IMR-90 (cell line): ENCODE measurements at regions not wholly inside any gene's neighbourhood (a gene's known extent, or its start where the extent isn't known, plus 50 kb on each side); places are given as distances from the start of the nearest gene placed in this dataset.

Experiments used
- ATAC-seq: fragments of 200-7000 bp; cut with Tn5 transposase; 2 replicates; pipeline ENCODE4 v1.9.1; 2020; ENCODE audit warnings: low read depth, mild to moderate bottlenecking, moderate library complexity
- BruUV-seq: library from RNA; stranded (reverse); fragments of 400-500 nt; replicated peaks from 2 replicates; lab custom pipeline; 2021; lab: Mats Ljungman, UMichigan
- CTCF ChIA-PET: fragments of 300-600 bp; formaldehyde crosslinking; extraction: SDS; loops from one replicate; lab custom pipeline; 2021; ENCODE audit warnings: antibody characterized with exemption; lab: Yijun Ruan, JAX
- POLR2A ChIA-PET: fragments of 300-600 bp; sonication (Branson Sonifier 250); formaldehyde crosslinking; loops from one replicate; lab custom pipeline; 2022; ENCODE audit warnings: antibody characterized with exemption; ENCODE audit not compliant: unreplicated experiment; lab: Charles Lee
- DNase-seq: peaks from one replicate; pipeline ENCODE4 v3.0.0; 2013
- H2AFZ ChIP-seq: replicated peaks from 2 replicates; pipeline ENCODE3; 2013; ENCODE audit warnings: low read length, mild to moderate bottlenecking; ENCODE audit not compliant: poor library complexity
- H2AK5ac ChIP-seq: 2 replicates; pipeline ENCODE4 v1.6.1; 2013; ENCODE audit warnings: low read depth, low read length, inconsistent platforms
- H2AK9ac ChIP-seq: replicated peaks from 2 replicates; pipeline ENCODE3; 2013; ENCODE audit warnings: mild to moderate bottlenecking, low read depth, low read length, moderate library complexity; ENCODE audit not compliant: poor library complexity
- H2BK120ac ChIP-seq: 2 replicates; pipeline ENCODE4 v1.6.1; 2013; ENCODE audit warnings: low read depth, low read length, inconsistent platforms
- H2BK15ac ChIP-seq: 3 replicates; pipeline ENCODE4 v1.6.1; 2013; ENCODE audit warnings: low read depth, low read length, inconsistent platforms
- H2BK20ac ChIP-seq: 2 replicates; pipeline ENCODE4 v1.6.1; 2013; ENCODE audit warnings: low read depth, mild to moderate bottlenecking, inconsistent platforms, low read length, moderate library complexity
- H2BK5ac ChIP-seq: 2 replicates; pipeline ENCODE4 v1.6.1; 2013; ENCODE audit warnings: mild to moderate bottlenecking, low read depth, low read length, inconsistent platforms; ENCODE audit not compliant: poor library complexity, severe bottlenecking
- H3K14ac ChIP-seq: replicated peaks from 2 replicates; pipeline ENCODE4 v1.6.1; 2013; ENCODE audit warnings: low read depth, low read length, inconsistent platforms
- H3K18ac ChIP-seq: 2 replicates; pipeline ENCODE4 v1.6.1; 2013; ENCODE audit warnings: low read depth, low read length, control low read depth
- H3K23ac ChIP-seq: 2 replicates; pipeline ENCODE4 v1.6.1; 2013; ENCODE audit warnings: low read depth, low read length, inconsistent platforms
- H3K27ac ChIP-seq: 2 replicates; pipeline ENCODE4 v1.5.1; 2013; ENCODE audit warnings: mild to moderate bottlenecking, control low read depth, low read length; ENCODE audit not compliant: insufficient read depth
- H3K27me3 ChIP-seq: 2 replicates; pipeline ENCODE4 v1.6.1; 2013; ENCODE audit warnings: low read length; ENCODE audit not compliant: control insufficient read depth, insufficient read depth
- H3K36me3 ChIP-seq: 2 replicates; pipeline ENCODE4 v1.6.1; 2013; ENCODE audit warnings: low read length, mixed read lengths; ENCODE audit not compliant: control insufficient read depth, insufficient read depth
- H3K4ac ChIP-seq: 2 replicates; pipeline ENCODE4 v1.6.1; 2013; ENCODE audit warnings: low read depth, low read length, inconsistent platforms
- H3K4me1 ChIP-seq: 2 replicates; pipeline ENCODE4 v1.6.1; 2013; ENCODE audit warnings: low read length, mixed read lengths; ENCODE audit not compliant: control insufficient read depth, insufficient read depth
- H3K4me2 ChIP-seq: 2 replicates; pipeline ENCODE4 v1.6.1; 2013; ENCODE audit warnings: low read depth, mild to moderate bottlenecking, control low read depth, low read length, moderate library complexity
- H3K4me3 ChIP-seq: 2 replicates; pipeline ENCODE4 v1.5.1; 2013; ENCODE audit warnings: low read depth, mild to moderate bottlenecking, control low read depth, low read length, moderate library complexity; ENCODE audit not compliant: insufficient read depth
- H3K56ac ChIP-seq: 2 replicates; pipeline ENCODE4 v1.6.1; 2013; ENCODE audit warnings: low read length, inconsistent platforms; ENCODE audit not compliant: insufficient read depth; ENCODE audit errors: extremely low read depth
- H3K79me1 ChIP-seq, 2 experiments: 2 replicates each; pipeline ENCODE4 v1.6.1; 2013; ENCODE audit warnings: low read length in 2 of 2, inconsistent platforms in 1 of 2, low read depth in 1 of 2
- H3K9ac ChIP-seq: 2 replicates; pipeline ENCODE4 v1.6.1; 2013; ENCODE audit warnings: low read depth, low read length, control low read depth
- H3K9me1 ChIP-seq: 2 replicates; pipeline ENCODE4 v1.6.1; 2013; ENCODE audit warnings: low read length, inconsistent platforms; ENCODE audit not compliant: insufficient read depth
- H3K9me3 ChIP-seq: 2 replicates; pipeline ENCODE4 v1.6.1; 2013; ENCODE audit warnings: low read length; ENCODE audit not compliant: control insufficient read depth, insufficient read depth
- H4K20me1 ChIP-seq: 2 replicates; pipeline ENCODE4 v1.6.1; 2013; ENCODE audit warnings: low read length, inconsistent platforms; ENCODE audit not compliant: insufficient read depth
- H4K5ac ChIP-seq: 2 replicates; pipeline ENCODE4 v1.6.1; 2013; ENCODE audit warnings: mild to moderate bottlenecking, low read depth, low read length, control low read depth
- H4K8ac ChIP-seq, 2 experiments: 2 replicates each; pipeline ENCODE4 v1.6.1; 2013; ENCODE audit warnings: low read depth in 2 of 2, low read length in 2 of 2, control low read depth in 1 of 2, inconsistent platforms in 1 of 2
- H4K91ac ChIP-seq: 2 replicates; pipeline ENCODE4 v1.6.1; 2013; ENCODE audit warnings: low read depth, low read length, inconsistent platforms; ENCODE audit not compliant: insufficient read depth
- BHLHE40 ChIP-seq: fragments of 150-350 bp; IDR thresholded peaks from 2 replicates; pipeline ENCODE4 v1.6.1; 2016; ENCODE audit warnings: mild to moderate bottlenecking, low read depth, low read length
- CEBPB ChIP-seq: IDR thresholded peaks from 2 replicates; pipeline ENCODE4 v1.6.1; 2012; ENCODE audit warnings: low read depth, low read length, improper control_type of control experiment
- CHD1 ChIP-seq: IDR thresholded peaks from 2 replicates; pipeline ENCODE4 v1.6.1; 2012; ENCODE audit warnings: low read depth, low read length, improper control_type of control experiment
- ELK1 ChIP-seq: fragments of 150-350 bp; IDR thresholded peaks from 2 replicates; pipeline ENCODE4 v1.6.1; 2016; ENCODE audit warnings: low read depth, mild to moderate bottlenecking, low read length, moderate library complexity, borderline replicate concordance
- FOS ChIP-seq: fragments of 150-350 bp; IDR thresholded peaks from 2 replicates; pipeline ENCODE4 v1.6.1; 2016; ENCODE audit warnings: low read depth, low read length
- MAFK ChIP-seq: IDR thresholded peaks from 2 replicates; pipeline ENCODE4 v1.6.1; 2012; ENCODE audit warnings: low read depth, low read length, improper control_type of control experiment
- MAZ ChIP-seq: IDR thresholded peaks from 2 replicates; pipeline ENCODE4 v1.6.1; 2012; ENCODE audit warnings: low read depth, mild to moderate bottlenecking, low read length, improper control_type of control experiment, moderate library complexity, borderline replicate concordance
- MXI1 ChIP-seq: IDR thresholded peaks from 2 replicates; pipeline ENCODE4 v1.6.1; 2012; ENCODE audit warnings: low read depth, mild to moderate bottlenecking, low read length, moderate library complexity, borderline replicate concordance
- NFE2L2 ChIP-seq: fragments of 150-350 bp; IDR thresholded peaks from 2 replicates; pipeline ENCODE4 v1.6.1; 2016; ENCODE audit warnings: low read depth, mild to moderate bottlenecking, low read length
- RAD21 ChIP-seq: IDR thresholded peaks from 2 replicates; pipeline ENCODE4 v1.6.1; 2012; ENCODE audit warnings: low read length, improper control_type of control experiment
- RCOR1 ChIP-seq: IDR thresholded peaks from 2 replicates; pipeline ENCODE4 v1.6.1; 2012; ENCODE audit warnings: mild to moderate bottlenecking, low read length, improper control_type of control experiment; ENCODE audit not compliant: insufficient replicate concordance
- RFX5 ChIP-seq: IDR thresholded peaks from 2 replicates; pipeline ENCODE4 v1.8.0; 2012; ENCODE audit warnings: low read depth, mild to moderate bottlenecking, low read length, moderate library complexity
- SMC3 ChIP-seq: fragments of 150-350 bp; IDR thresholded peaks from 2 replicates; pipeline ENCODE4 v1.6.1; 2016; ENCODE audit warnings: low read depth, mild to moderate bottlenecking, antibody characterized with exemption, low read length, moderate library complexity
- USF2 ChIP-seq: fragments of 150-350 bp; IDR thresholded peaks from 2 replicates; pipeline ENCODE4 v1.6.1; 2017; ENCODE audit warnings: mild to moderate bottlenecking, antibody characterized with exemption, low read length, low read depth
- WGBS, 2 experiments: methylation state at CpG; one replicate each; pipeline versions ENCODE4 v1.1.5 to v1.1.7; 2013; ENCODE audit warnings: missing lambda C conversion rate in 2 of 2; ENCODE audit not compliant: insufficient read length in 1 of 2; ENCODE audit errors: extremely low coverage in 2 of 2; 5-methylcytosine and 5-hydroxymethylcytosine counted together
- dilution Hi-C: fragments of 300-500 bp; cut with HindIII; formaldehyde crosslinking; loops from one replicate; pipeline ENCODE4 v1.14.3; 2018; ENCODE audit warnings: low sequenced_read_pairs; ENCODE audit not compliant: unreplicated experiment
- in situ Hi-C: fragments of 300-500 bp; cut with MboI; formaldehyde crosslinking; loops from 3 replicates; pipeline ENCODE4 v1.14.3; 2019; ENCODE audit warnings: low sequenced_read_pairs, inconsistent platforms, mixed read lengths
- intact Hi-C: fragments of 100-400 bp; cut with micrococcal nuclease; formaldehyde crosslinking; loops from 2 replicates; pipeline ENCODE4 v1.10.0; 2022
- TF ChIP-seq, protein P1 (sequence below): conservative IDR thresholded peaks from 2 replicates; pipeline ENCODE4 v1.5.1; 2012; ENCODE audit warnings: mild to moderate bottlenecking, low read depth, low read length, improper control_type of control experiment

GRCh38 chr13:48838193-48838973 lies 137.3 kb upstream of the FNDC3A start:
- H3K36me3 ChIP-seq = no peaks in the 10 kb centered on the region
- H3K4me3 ChIP-seq = no peak overlapping the region
- H3K4me2 ChIP-seq = peak overlapping the region; percentile 36; the same call in 1 of the 2 replicates
- H4K5ac ChIP-seq = no peak overlapping the region
- H3K27me3 ChIP-seq = no peaks in the 10 kb centered on the region
- intact Hi-C loops (no loop called here), dilution Hi-C loops (no loop called here), in situ Hi-C loops (no loop called here)
- H2AFZ ChIP-seq = no peak overlapping the region
- no peak overlapping the region for H4K91ac ChIP-seq
- H3K4ac ChIP-seq = no peak overlapping the region
- no peaks in the 10 kb centered on the region for H3K9me1 ChIP-seq
- H3K56ac ChIP-seq = no peak overlapping the region
- peak overlapping the region; percentile 61 for H2BK5ac ChIP-seq
- POLR2A ChIA-PET = no interaction called here
- BruUV-seq = no TSS peak
- WGBS, 2 experiments = no CpG with 5 or more reads among the region's 5 CpGs
- ATAC-seq = peak; percentile 95
- CTCF ChIA-PET = no interaction called here
- no peaks in the 10 kb centered on the region for H3K9me3 ChIP-seq
- H3K27ac ChIP-seq = no peak overlapping the region
- H3K14ac ChIP-seq = no peak overlapping the region
- no peak overlapping the region for H3K9ac ChIP-seq
- no peak overlapping the region for H2AK5ac ChIP-seq
- peak; percentile 82 for DNase-seq
- H4K8ac ChIP-seq = 0 out of 4 replicates have a peak overlapping the region, but pooled peaks of 1 of the 2 experiments have one; percentile 44
- H3K23ac ChIP-seq = no peak overlapping the region
- H3K4me1 ChIP-seq = no peaks in the 10 kb centered on the region; the same call in 1 of the 2 replicates
- no peak overlapping the region for H2AK9ac ChIP-seq
- H2BK20ac ChIP-seq = peak overlapping the region; percentile 23
- peak overlapping the region; percentile 17; the same call in 1 of the 3 replicates for H2BK15ac ChIP-seq
- peak overlapping the region; percentile 47; the same call in 1 of the 2 replicates for H2BK120ac ChIP-seq
- H3K79me1 ChIP-seq = no peaks in the 10 kb centered on the region
- no peaks in the 10 kb centered on the region for H4K20me1 ChIP-seq
- peak overlapping the region; percentile 12; the same call in 1 of the 2 replicates for H3K18ac ChIP-seq
- TF ChIP-seq RCOR1 (no peak), RFX5 (no peak), SMC3 (no peak), MAFK (no peak), FOS (no peak), CEBPB (no peak), MAZ (no peak), RAD21 (no peak), MXI1 (no peak), NFE2L2 (no peak), ELK1 (no peak), CHD1 (no peak), BHLHE40 (no peak), USF2 (no peak)
- TF ChIP-seq, protein P1, sequence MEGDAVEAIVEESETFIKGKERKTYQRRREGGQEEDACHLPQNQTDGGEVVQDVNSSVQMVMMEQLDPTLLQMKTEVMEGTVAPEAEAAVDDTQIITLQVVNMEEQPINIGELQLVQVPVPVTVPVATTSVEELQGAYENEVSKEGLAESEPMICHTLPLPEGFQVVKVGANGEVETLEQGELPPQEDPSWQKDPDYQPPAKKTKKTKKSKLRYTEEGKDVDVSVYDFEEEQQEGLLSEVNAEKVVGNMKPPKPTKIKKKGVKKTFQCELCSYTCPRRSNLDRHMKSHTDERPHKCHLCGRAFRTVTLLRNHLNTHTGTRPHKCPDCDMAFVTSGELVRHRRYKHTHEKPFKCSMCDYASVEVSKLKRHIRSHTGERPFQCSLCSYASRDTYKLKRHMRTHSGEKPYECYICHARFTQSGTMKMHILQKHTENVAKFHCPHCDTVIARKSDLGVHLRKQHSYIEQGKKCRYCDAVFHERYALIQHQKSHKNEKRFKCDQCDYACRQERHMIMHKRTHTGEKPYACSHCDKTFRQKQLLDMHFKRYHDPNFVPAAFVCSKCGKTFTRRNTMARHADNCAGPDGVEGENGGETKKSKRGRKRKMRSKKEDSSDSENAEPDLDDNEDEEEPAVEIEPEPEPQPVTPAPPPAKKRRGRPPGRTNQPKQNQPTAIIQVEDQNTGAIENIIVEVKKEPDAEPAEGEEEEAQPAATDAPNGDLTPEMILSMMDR = no peak
